Esophagus squamous epithelium (tissue), 5 donors: ENCODE measurements at regions not wholly inside any gene's neighbourhood (a gene's known extent, or its start where the extent isn't known, plus 50 kb on each side); places are given as distances from the start of the nearest gene placed in this dataset.
A peak's percentile ranks its signal among the peaks of the same experiment; 100 is the strongest.
"Not testable (repeated sequence)": the region's sequence is repeated elsewhere in the genome, so short reads cannot be mapped to it uniquely, and the experiment has no call there.

Experiments
- DNase-seq: peaks from one replicate; lab custom pipeline; 2025; lab: John Stamatoyannopoulos, UW
- H3K27ac ChIP-seq, 4 donors: fragments of 200-600 bp; sonication (generic); one replicate each; pipeline ENCODE4 v1.5.1; 2016 to 2019; ENCODE audit warnings: mild to moderate bottlenecking in 1 of 4
- H3K27me3 ChIP-seq, 4 donors: fragments of 200-600 bp; sonication (generic); 1 replicate in 3 of 4; 2 replicates in 1 of 4; pipeline versions ENCODE4 v1.5.1 to v1.6.0; 2017 to 2021; ENCODE audit warnings: antibody characterized with exemption in 1 of 4
- H3K36me3 ChIP-seq, 3 donors: fragments of 200-600 bp; sonication (generic); one replicate each; pipeline ENCODE4 v1.5.1; 2016 to 2019
- H3K4me1 ChIP-seq, 3 donors: fragments of 200-600 bp; sonication (generic); one replicate each; pipeline ENCODE4 v1.5.1; 2017 to 2019
- H3K4me3 ChIP-seq, 4 donors: fragments of 200-600 bp; sonication (generic); 1 replicate in 3 of 4; 2 replicates in 1 of 4; pipeline ENCODE4 v1.5.1; 2016 to 2019; ENCODE audit warnings: mild to moderate bottlenecking in 2 of 4, moderate library complexity in 1 of 4
- H3K9me3 ChIP-seq, 3 donors: fragments of 200-600 bp; sonication (generic); one replicate each; pipeline ENCODE4 v1.5.1; 2016 to 2019
- CTCF ChIP-seq, 6 experiments: fragments of 450-650 bp in 4 of 6; fragments of 200-600 bp in 2 of 6; sonication (generic) in 2 of 6; IDR thresholded peaks; one replicate each; pipeline ENCODE4 v1.5.1; 2016 to 2019; ENCODE audit warnings: antibody characterized with exemption in 6 of 6, mild to moderate bottlenecking in 4 of 6, moderate library complexity in 4 of 6
- POLR2A ChIP-seq, 4 donors: fragments of 450-650 bp; IDR thresholded peaks; one replicate each; pipeline ENCODE4 v1.6.1; 2017; ENCODE audit warnings: antibody characterized with exemption in 4 of 4, mild to moderate bottlenecking in 4 of 4, moderate library complexity in 3 of 4
- WGBS, 2 donors: methylation state at CpG; one replicate each; pipeline ENCODE4 v1.1.5; 2018; 5-methylcytosine and 5-hydroxymethylcytosine counted together
- intact Hi-C: fragments of 100-400 bp; cut with DNase I; formaldehyde crosslinking; loops from one replicate; pipeline ENCODE4 v1.15.0; 2022
- donor health status: DM: yes; HTN: yes; CAD: no.

GRCh38 chr1:8154621-8155052 lies 128.5 kb upstream of the ERRFI1 start:
- TF ChIP-seq POLR2A (IDR thresholded peaks at IDR 0.05): no peak
- TF ChIP-seq CTCF (IDR thresholded peaks at IDR 0.05): no peak
- Histone ChIP-seq H3K9me3 (no peaks in the 10 kb centered on the region), H3K27me3 (no peaks in the 10 kb centered on the region), H3K36me3 (no peaks in the 10 kb centered on the region), H3K27ac (peak overlapping the region in 2 of 4 donors; percentile 36 to 59), H3K4me3 (no peak overlapping the region), H3K4me1 (peaks cover 0 to 26% (median 3%) of the 10 kb centered on the region in 3 donors)
- WGBS, 2 donors: 44 to 64% methylated on average over 8 to 14 of the region's 15 CpGs
- intact Hi-C loops: no loop called here
- DNase-seq: no peak

GRCh38 chr1:8153961-8154360 lies 127.9 kb upstream of the ERRFI1 start:
- TF ChIP-seq CTCF (IDR thresholded peaks at IDR 0.05): no peak
- no peak for TF ChIP-seq POLR2A (IDR thresholded peaks at IDR 0.05)

GRCh38 chr1:8152731-8153702 lies 126.9 kb upstream of the ERRFI1 start:
- intact Hi-C loops: no loop called here
- Histone ChIP-seq H3K4me1 (peaks cover 0 to 26% (median 3%) of the 10 kb centered on the region in 3 donors), H3K36me3 (no peaks in the 10 kb centered on the region), H3K27ac (peak overlapping the region in 3 of 4 donors; percentile 32 to 74 (median 72)), H3K4me3 (no peak overlapping the region), H3K9me3 (no peaks in the 10 kb centered on the region), H3K27me3 (no peaks in the 10 kb centered on the region)
- TF ChIP-seq CTCF (IDR thresholded peaks at IDR 0.05): no peak
- TF ChIP-seq POLR2A (IDR thresholded peaks at IDR 0.05): no peak
- 85 to 93% methylated on average over 17 to 19 of the region's 19 CpGs for WGBS, 2 donors
- DNase-seq: no peak

More at GRCh38 chr1:8153961-8154360, 127.9 kb upstream of the ERRFI1 start:
- H3K4me1 ChIP-seq: peaks cover 0 to 26% (median 3%) of the 10 kb centered on the region in 3 donors
- 84 to 87% methylated on average over 7 of the region's 7 CpGs for WGBS, 2 donors
- H3K36me3 ChIP-seq: no peaks in the 10 kb centered on the region
- H3K27ac ChIP-seq: peak overlapping the region in 3 of 4 donors; percentile 36 to 59 (median 44)
- intact Hi-C loops: no loop called here
- H3K9me3 ChIP-seq: no peaks in the 10 kb centered on the region
- H3K27me3 ChIP-seq: no peaks in the 10 kb centered on the region
- H3K4me3 ChIP-seq: no peak overlapping the region
- DNase-seq: no peak

DNA sequence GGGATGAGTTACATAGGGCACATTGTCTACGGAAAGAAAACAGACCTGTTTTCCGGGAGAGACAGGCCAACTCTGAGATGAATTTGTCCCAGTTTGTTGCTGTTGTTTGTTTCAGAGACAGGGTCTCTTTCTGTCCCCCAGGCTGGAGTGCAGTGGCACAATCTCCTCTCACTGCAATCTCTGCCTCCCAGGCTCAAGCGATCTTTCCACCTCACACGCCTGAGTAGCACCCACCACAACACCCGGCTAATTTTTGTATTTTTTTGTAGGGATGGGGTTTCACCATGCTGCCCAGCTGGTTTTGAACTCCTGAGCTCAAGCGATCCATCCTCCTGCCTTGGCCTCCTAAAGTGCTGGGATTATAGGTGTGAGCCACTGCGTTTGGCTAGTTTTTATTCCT lies 125.5 kb upstream of the ERRFI1 start:
- no peaks in the 10 kb centered on the region for H3K9me3 ChIP-seq
- no peaks in the 10 kb centered on the region for H3K36me3 ChIP-seq
- intact Hi-C loops: no loop called here
- peak overlapping the region in 1 of 4 donors; percentile 10 for H3K27ac ChIP-seq
- DNase-seq: no peak
- H3K4me3 ChIP-seq: no peak overlapping the region
- H3K4me1 ChIP-seq: peaks cover 0 to 26% (median 3%) of the 10 kb centered on the region in 3 donors
- WGBS, 2 donors: 78 to 80% methylated on average over 7 of the region's 7 CpGs
- H3K27me3 ChIP-seq: no peaks in the 10 kb centered on the region
- TF ChIP-seq CTCF (IDR thresholded peaks at IDR 0.05): no peak
- TF ChIP-seq POLR2A (IDR thresholded peaks at IDR 0.05): no peak

DNA sequence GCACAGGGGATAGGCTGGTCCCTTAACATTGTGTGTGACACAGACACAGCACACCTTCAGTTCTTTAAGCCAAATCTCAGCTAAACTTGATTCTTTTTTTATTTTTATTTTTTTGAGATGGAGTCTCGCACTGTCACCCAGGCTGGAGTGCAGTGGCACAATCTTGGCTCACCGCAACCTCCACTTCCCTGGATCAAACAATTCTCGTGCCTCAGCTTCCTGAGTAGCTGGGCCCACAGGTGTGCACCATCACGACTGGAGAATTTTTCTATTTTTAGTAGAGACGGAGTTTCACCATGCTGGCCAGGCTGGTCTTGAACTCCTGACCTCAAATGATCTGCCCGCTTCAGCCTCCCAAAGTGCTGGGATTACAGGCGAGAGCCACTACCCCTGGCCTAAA lies 123.6 kb upstream of the ERRFI1 start:
- H3K9me3 ChIP-seq, H3K27me3 ChIP-seq, intact Hi-C loops, DNase-seq, H3K4me3 ChIP-seq, H3K27ac ChIP-seq, H3K36me3 ChIP-seq: not testable (repeated sequence)
- peaks cover 0 to 12% (median 3%) of the 10 kb centered on the region in 3 donors for H3K4me1 ChIP-seq
- WGBS, 2 donors: 80 to 82% methylated on average over 6 to 7 of the region's 7 CpGs
